ENCODE measurements at regions not wholly inside any gene's neighbourhood (a gene's known extent, or its start where the extent isn't known, plus 50 kb on each side); places are given as distances from the start of the nearest gene placed in this dataset.

DNA sequence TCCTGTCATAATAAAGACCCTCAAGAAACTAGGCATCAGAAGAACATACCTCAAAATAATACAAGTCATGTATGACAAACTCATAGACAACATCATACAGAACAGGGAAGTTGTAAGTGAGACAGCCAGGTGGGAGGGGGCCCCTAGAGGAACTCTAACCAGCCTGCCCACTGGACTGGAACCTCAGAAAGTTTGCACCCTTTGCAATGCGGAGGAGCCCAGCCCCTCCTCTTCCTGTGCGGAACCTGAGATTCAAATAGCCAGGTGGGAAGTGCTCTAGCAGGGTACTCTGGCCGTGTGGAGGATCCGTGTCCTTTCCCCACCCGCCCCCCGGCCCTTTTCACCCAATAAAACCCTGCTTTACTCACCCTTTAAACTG, 387.0 kb upstream of the CBLB start:
- TF ChIP-seq, protein P1, sequence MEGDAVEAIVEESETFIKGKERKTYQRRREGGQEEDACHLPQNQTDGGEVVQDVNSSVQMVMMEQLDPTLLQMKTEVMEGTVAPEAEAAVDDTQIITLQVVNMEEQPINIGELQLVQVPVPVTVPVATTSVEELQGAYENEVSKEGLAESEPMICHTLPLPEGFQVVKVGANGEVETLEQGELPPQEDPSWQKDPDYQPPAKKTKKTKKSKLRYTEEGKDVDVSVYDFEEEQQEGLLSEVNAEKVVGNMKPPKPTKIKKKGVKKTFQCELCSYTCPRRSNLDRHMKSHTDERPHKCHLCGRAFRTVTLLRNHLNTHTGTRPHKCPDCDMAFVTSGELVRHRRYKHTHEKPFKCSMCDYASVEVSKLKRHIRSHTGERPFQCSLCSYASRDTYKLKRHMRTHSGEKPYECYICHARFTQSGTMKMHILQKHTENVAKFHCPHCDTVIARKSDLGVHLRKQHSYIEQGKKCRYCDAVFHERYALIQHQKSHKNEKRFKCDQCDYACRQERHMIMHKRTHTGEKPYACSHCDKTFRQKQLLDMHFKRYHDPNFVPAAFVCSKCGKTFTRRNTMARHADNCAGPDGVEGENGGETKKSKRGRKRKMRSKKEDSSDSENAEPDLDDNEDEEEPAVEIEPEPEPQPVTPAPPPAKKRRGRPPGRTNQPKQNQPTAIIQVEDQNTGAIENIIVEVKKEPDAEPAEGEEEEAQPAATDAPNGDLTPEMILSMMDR (conservative IDR thresholded peaks at IDR 0.05; ENCODE audit: low read depth in 2 of 2), result no peak
- TF ChIP-seq EZH2 (IDR thresholded peaks at IDR 0.05; ENCODE audit: low read depth, unreplicated experiment) (no peak), JUNB (IDR thresholded peaks at IDR 0.05; ENCODE audit: unreplicated experiment) (no peak), REST (IDR thresholded peaks at IDR 0.05; ENCODE audit: unreplicated experiment) (no peak), CREB1 (CRISPR knock-in tag; IDR thresholded peaks at IDR 0.05; ENCODE audit: low read depth) (no peak), POLR2AphosphoS5 (IDR thresholded peaks at IDR 0.05; ENCODE audit: low read depth) (no peak), EZH2phosphoT487 (IDR thresholded peaks at IDR 0.05; ENCODE audit: unreplicated experiment) (no peak)
- TF ChIP-seq, protein P2, sequence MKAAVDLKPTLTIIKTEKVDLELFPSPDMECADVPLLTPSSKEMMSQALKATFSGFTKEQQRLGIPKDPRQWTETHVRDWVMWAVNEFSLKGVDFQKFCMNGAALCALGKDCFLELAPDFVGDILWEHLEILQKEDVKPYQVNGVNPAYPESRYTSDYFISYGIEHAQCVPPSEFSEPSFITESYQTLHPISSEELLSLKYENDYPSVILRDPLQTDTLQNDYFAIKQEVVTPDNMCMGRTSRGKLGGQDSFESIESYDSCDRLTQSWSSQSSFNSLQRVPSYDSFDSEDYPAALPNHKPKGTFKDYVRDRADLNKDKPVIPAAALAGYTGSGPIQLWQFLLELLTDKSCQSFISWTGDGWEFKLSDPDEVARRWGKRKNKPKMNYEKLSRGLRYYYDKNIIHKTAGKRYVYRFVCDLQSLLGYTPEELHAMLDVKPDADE (IDR thresholded peaks at IDR 0.05), result no peak

Data from GM23338 (cell line).